Lower lobe of right lung (tissue), 2 donors: ENCODE measurements at regions not wholly inside any gene's neighbourhood (a gene's known extent, or its start where the extent isn't known, plus 50 kb on each side); places are given as distances from the start of the nearest gene placed in this dataset.

Experiments used
- ATAC-seq, 2 donors: fragments of 200-7000 bp; cut with Tn5 transposase; one replicate each; pipeline ENCODE4 v1.9.1; 2020 to 2022; ENCODE audit warnings: mild to moderate bottlenecking in 2 of 2, moderate library complexity in 2 of 2
- DNase-seq: peaks from one replicate; pipeline ENCODE4 v3.0.0-alpha.2; 2020
- H3K27ac ChIP-seq: fragments of 200-600 bp; one replicate; pipeline ENCODE4 v1.8.0; 2022
- H3K27me3 ChIP-seq: fragments of 200-600 bp; one replicate; pipeline ENCODE4 v1.8.0; 2022; ENCODE audit warnings: low read depth
- H3K36me3 ChIP-seq: fragments of 200-600 bp; one replicate; pipeline ENCODE4 v1.8.0; 2022; ENCODE audit warnings: mild to moderate bottlenecking
- H3K4me1 ChIP-seq: fragments of 200-600 bp; one replicate; pipeline ENCODE4 v1.8.0; 2022
- H3K4me3 ChIP-seq: fragments of 200-600 bp; one replicate; pipeline ENCODE4 v1.8.0; 2022; ENCODE audit warnings: mild to moderate bottlenecking
- H3K9me3 ChIP-seq: fragments of 200-600 bp; one replicate; pipeline ENCODE4 v1.8.0; 2022
- CTCF ChIP-seq: fragments of 200-600 bp; IDR thresholded peaks from one replicate; pipeline ENCODE4 v1.8.0; 2022; ENCODE audit warnings: antibody characterized with exemption, mild to moderate bottlenecking
- intact Hi-C: fragments of 100-400 bp; cut with DNase I; formaldehyde crosslinking; loops from one replicate; pipeline ENCODE4 v1.11.0; 2022
- donor health status: DM: no; HTN: yes; CAD: no; lungs with severe emphysema.

- H3K4me3 ChIP-seq = no peak overlapping the region
- DNase-seq = no peak
- intact Hi-C loops = no loop called here
- no peak for ATAC-seq
- no peaks in the 10 kb centered on the region for H3K9me3 ChIP-seq
- no peaks in the 10 kb centered on the region for H3K27me3 ChIP-seq
- no peak for TF ChIP-seq CTCF
- no peaks in the 10 kb centered on the region for H3K36me3 ChIP-seq
- H3K27ac ChIP-seq = no peak overlapping the region
- H3K4me1 ChIP-seq = no peaks in the 10 kb centered on the region
Observed at GRCh38 chr2:228373191-228373590, 191.7 kb upstream of the SPHKAP start.

DNA sequence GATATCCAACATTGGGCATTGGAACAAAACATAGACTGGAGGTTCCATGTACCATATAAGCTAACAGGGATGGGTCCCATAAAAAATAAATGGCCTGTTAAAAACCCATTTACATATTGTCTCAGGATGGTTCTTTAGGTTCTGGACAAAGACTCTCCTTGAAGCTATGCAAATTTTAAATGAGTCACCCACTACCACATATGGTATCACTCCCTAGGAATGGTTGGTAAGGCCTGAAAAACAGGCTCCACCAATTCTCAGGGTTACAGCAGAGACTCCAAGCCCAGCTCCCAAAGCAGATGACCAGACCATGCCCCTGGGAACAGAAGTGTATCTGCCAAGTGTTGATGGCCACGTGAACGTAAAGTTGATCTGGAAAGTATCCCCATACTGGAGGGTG, 190.7 kb upstream of the SPHKAP start:
- Histone ChIP-seq H3K4me1 (no peaks in the 10 kb centered on the region), H3K4me3 (no peak overlapping the region), H3K9me3 (no peaks in the 10 kb centered on the region), H3K27me3 (no peaks in the 10 kb centered on the region), H3K27ac (no peak overlapping the region), H3K36me3 (no peaks in the 10 kb centered on the region)
- TF ChIP-seq CTCF = no peak
- ATAC-seq (no peak), DNase-seq (no peak)
- intact Hi-C loops = no loop called here

- no peak for ATAC-seq
- H3K27me3 ChIP-seq = no peaks in the 10 kb centered on the region
- no peak for TF ChIP-seq CTCF
Observed at GRCh38 chr2:228369400-228370031, 188.0 kb upstream of the SPHKAP start.

GRCh38 chr2:228367356-228367755, 185.9 kb upstream of the SPHKAP start:
- no peaks in the 10 kb centered on the region for H3K9me3 ChIP-seq
- TF ChIP-seq CTCF = no peak
- no peaks in the 10 kb centered on the region for H3K27me3 ChIP-seq
- no peak overlapping the region for H3K4me3 ChIP-seq
- ATAC-seq (no peak), DNase-seq (no peak)
- intact Hi-C loops = no loop called here
- H3K36me3 ChIP-seq = no peaks in the 10 kb centered on the region
- H3K4me1 ChIP-seq = no peaks in the 10 kb centered on the region
- H3K27ac ChIP-seq = no peak overlapping the region

More at GRCh38 chr2:228369400-228370031, 188.0 kb upstream of the SPHKAP start:
- DNase-seq = no peak
- Histone ChIP-seq H3K4me3 (no peak overlapping the region), H3K9me3 (no peaks in the 10 kb centered on the region), H3K27ac (no peak overlapping the region), H3K36me3 (no peaks in the 10 kb centered on the region), H3K4me1 (no peaks in the 10 kb centered on the region)
- intact Hi-C loops = no loop called here

DNA sequence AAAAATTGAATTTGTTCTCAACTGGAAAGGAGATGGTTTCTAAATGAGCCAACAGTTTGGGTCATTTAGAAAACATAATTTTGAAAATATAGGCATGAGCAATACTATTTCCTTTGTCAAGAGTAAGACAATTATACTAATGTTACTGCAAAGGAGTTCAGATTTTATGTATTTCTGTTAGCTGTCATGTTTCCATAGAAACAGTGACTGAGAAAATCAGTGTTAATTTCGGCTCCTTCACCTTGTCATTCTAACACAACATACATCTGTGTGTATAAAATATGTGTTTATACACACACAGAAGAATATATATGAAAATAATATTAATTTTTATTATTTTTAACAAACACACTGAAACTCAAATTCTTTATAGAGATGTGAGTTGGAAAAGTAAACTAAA, 178.0 kb upstream of the SPHKAP start:
- TF ChIP-seq CTCF = no peak

More for the DNA sequence above, 178.0 kb upstream of the SPHKAP start:
- no peak for ATAC-seq
- Histone ChIP-seq H3K9me3 (no peaks in the 10 kb centered on the region), H3K4me1 (no peaks in the 10 kb centered on the region), H3K27ac (no peak overlapping the region), H3K4me3 (no peak overlapping the region), H3K36me3 (no peaks in the 10 kb centered on the region), H3K27me3 (no peaks in the 10 kb centered on the region)
- no peak for DNase-seq
- intact Hi-C loops = no loop called here
